GM21825 (cell line): ENCODE measurements at regions not wholly inside any gene's neighbourhood (a gene's known extent, or its start where the extent isn't known, plus 50 kb on each side); places are given as distances from the start of the nearest gene placed in this dataset.

ENCODE experiments used
- ATAC-seq: cut with Tn5 transposase; IDR thresholded peaks from one replicate; pipeline ENCODE4 v1.9.1; 2021; ENCODE audit warnings: mild to moderate bottlenecking, moderate library complexity; ENCODE audit not compliant: unreplicated experiment

GRCh38 chr18:54020966-54021365, 203.5 kb downstream of the MBD2 start:
- ATAC-seq, result no peak

GRCh38 chr18:54020156-54020745, 204.2 kb downstream of the MBD2 start:
- no peak for ATAC-seq

- ATAC-seq, result no peak
Measured at GRCh38 chr18:54019641-54020040, 204.8 kb downstream of the MBD2 start.

GRCh38 chr18:54013452-54013851, 211.0 kb downstream of the MBD2 start:
- ATAC-seq, result no peak

- no peak for ATAC-seq
Measured at GRCh38 chr18:54004828-54005227, 219.6 kb downstream of the MBD2 start.

- no peak for ATAC-seq
Measured at GRCh38 chr18:54003195-54003594, 221.3 kb downstream of the MBD2 start.

GRCh38 chr18:53997064-53997463, 227.4 kb downstream of the MBD2 start:
- no peak for ATAC-seq

- no peak for ATAC-seq
Measured at GRCh38 chr18:53994016-53994415, 230.5 kb downstream of the MBD2 start.

- no peak for ATAC-seq
Measured at GRCh38 chr18:53991805-53992204, 232.7 kb downstream of the MBD2 start.

- ATAC-seq, result no peak
Measured at GRCh38 chr18:53991202-53991601, 233.3 kb downstream of the MBD2 start.

- no peak for ATAC-seq
Measured at GRCh38 chr18:53990485-53990884, 234.0 kb downstream of the MBD2 start.

- ATAC-seq, result no peak
Measured at GRCh38 chr18:53984021-53984420, 240.4 kb downstream of the MBD2 start.

- no peak for ATAC-seq
Measured at GRCh38 chr18:53971331-53971730, 253.1 kb downstream of the MBD2 start.

GRCh38 chr18:53952700-53953099, 271.8 kb downstream of the MBD2 start:
- no peak for ATAC-seq

GRCh38 chr18:53950545-53950944, 273.9 kb downstream of the MBD2 start:
- ATAC-seq, result no peak

- ATAC-seq, result no peak
Measured at GRCh38 chr18:53948991-53949390, 275.5 kb downstream of the MBD2 start.

GRCh38 chr18:53947092-53947640, 277.3 kb downstream of the MBD2 start:
- ATAC-seq, result no peak

GRCh38 chr18:53946594-53946993, 277.9 kb downstream of the MBD2 start:
- ATAC-seq, result no peak

- no peak for ATAC-seq
Measured at GRCh38 chr18:53944721-53945120, 279.7 kb downstream of the MBD2 start.

- ATAC-seq, result no peak
Measured at GRCh38 chr18:53943326-53943860, 281.1 kb downstream of the MBD2 start.

- no peak for ATAC-seq
Measured at GRCh38 chr18:53941601-53942338, 282.7 kb downstream of the MBD2 start.

GRCh38 chr18:53937037-53937436, 287.4 kb downstream of the MBD2 start:
- no peak for ATAC-seq
